GM19025 (cell line): ENCODE measurements at regions not wholly inside any gene's neighbourhood (a gene's known extent, or its start where the extent isn't known, plus 50 kb on each side); places are given as distances from the start of the nearest gene placed in this dataset.

Experiments
- ATAC-seq: cut with Tn5 transposase; IDR thresholded peaks from one replicate; pipeline ENCODE4 v1.9.1; 2021; ENCODE audit warnings: mild to moderate bottlenecking, low read depth, moderate library complexity; ENCODE audit not compliant: unreplicated experiment

DNA sequence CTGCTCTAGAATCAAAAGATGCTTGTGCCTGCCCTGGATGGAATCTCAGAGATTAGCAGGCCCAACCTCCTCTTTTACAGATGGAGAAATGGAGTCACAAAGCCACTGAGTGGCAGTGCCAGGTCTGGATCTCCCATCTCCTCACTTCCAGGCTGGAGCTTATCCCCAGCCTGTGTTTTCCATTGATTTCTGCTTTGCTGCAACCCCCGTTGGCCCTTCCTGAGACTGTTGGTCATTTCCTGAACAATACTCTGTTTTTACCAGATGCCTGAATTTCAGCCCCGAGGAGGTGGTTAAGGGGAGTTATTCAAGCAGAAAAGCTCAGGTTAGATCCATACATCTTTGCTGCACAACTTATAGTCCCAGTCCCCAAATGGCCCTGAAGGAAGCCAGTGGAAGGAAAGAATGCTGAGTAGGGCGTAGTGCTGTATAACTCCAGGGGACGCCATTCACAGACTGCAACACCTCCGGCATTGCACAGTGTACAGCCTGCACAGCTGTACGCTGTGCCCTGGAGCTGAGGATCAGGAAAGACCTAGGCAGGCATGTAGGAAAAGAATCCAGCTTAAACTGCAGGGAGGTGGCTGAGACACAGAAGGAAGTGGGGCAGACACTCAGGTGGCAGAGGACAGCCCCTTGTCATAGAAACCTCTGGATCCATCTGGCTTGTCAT lies 77.5 kb downstream of the RPLP1 start:
- no peak for ATAC-seq

DNA sequence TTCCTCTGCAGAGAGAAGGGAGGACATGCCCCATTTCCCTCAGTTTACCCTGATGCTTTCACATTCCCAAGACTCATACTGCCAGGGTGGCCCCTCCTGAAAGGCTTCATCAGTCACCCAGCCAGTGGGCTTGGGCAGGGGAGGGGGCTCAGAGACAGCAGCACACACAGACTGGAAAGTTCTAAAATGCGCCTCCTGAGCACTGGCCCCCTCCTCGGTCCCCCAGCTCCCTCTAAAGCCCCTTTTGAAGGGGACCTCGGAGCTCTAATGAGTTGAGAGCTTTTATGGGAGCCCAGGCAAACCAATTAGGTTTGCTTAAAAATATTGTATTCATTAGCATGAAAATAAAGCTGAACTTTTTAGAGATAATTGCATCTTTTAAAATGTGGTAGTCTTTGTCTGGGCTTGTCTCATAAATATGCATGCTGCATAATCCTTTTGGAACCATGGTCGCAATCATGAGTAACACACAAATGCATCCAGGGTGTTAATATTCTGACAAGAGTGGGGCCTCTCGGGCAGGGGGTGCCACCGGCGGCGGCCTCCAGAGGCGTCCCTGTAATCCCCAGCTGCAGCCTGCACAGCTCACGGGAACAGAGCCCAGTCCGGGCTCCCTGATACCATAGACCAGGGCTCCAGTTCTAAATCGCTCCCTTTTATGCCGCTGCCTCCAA lies 78.5 kb downstream of the RPLP1 start:
- no peak for ATAC-seq

DNA sequence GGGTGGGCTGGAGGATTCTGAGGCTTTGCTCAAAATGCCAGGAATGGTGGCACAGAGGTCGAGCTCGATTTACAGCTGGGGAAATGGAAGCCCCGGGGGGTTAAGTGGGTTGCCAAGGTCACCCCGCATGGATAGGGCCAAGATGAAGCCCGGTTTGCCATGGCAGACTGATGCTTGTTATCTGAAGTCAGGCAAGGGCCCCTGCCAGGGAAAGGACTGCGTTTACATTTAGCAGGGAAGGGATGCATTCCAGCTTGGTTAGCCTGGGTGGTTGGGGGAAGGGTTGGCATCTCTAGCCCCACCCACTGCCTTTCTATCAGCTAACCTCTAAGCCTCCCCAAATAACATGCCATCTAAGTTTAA lies 79.0 kb downstream of the RPLP1 start:
- no peak for ATAC-seq

DNA sequence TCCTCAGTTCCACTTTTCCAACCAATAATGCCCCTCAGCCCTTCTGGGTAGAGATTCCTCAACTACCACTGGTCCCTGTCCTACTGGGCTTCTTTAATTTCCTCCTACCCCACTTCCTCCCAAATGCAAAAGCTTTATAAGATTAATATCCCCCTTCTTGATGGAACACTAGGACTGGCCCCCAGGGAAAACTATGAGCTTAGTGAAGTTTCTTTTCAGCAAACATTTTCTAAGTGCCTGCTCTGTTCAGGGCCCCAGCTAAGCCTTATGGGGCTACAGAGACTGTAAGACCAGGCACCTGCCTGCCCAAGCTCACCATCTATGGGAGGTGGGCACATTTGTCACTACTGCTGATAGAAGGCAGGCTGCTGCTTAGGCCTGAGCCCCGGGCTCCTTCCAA lies 79.4 kb downstream of the RPLP1 start:
- ATAC-seq = no peak

DNA sequence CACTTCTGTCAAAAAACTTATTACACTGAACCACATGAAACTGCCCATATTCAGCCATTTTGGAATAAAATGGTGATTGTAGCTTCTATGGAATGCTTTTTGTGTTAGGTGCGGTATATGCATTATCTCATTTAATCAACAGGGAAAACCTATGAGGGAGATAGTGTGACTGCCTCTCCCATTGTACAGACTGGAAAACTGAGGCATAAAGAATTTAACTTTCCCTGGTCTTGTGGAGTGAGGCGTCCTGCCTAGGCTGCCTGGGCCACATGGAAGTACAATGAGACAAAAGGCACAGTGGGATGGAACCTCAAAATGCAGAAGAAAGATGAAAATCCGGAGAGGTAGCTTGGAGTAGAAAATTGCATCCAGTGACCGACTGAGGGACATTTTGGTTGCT lies 80.2 kb downstream of the RPLP1 start:
- no peak for ATAC-seq

DNA sequence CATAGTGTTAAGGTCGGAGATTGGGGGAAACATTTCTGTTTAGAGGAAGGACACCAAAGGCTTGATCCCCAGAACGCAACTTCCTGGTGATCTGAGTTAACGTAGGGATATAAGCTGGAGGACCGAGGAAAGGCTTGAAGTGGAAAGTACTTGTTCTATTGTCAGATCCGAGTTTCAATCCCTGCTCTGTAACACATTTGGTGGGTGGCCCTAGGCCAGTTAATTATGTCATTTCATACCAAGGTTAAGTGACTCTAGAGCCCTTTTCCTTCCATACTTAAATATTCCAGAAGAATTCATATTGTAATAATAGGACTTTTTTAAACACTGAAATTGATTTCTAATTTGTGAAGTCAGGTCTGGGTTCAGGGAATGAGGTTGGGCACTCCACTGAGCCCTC lies 80.9 kb downstream of the RPLP1 start:
- ATAC-seq = no peak

DNA sequence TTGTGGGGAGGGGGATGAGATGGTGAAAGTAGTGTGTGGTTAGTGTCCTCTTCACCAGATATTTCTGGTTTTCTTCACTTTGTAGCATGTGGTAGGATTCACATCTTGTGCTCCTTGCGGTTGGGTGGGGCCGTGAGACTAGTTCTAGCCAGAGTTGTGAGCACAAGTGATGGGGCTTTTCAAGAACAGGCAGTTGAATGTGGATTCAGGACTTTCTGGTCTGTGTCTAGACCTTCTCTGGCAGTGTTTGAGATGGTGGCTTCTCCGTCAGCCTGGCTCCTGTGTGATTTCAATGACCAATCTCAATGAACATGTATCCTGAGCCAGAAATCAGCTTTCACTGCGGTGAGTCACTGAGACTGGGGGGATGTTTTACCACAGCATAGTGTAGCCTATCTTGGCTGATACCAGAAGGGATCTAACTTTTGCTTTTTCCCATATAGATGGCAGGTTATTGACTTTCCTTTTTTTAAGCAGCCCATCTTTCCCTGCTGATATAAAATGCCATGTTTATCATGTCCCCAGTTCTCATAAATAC lies 82.6 kb downstream of the RPLP1 start:
- ATAC-seq = no peak

DNA sequence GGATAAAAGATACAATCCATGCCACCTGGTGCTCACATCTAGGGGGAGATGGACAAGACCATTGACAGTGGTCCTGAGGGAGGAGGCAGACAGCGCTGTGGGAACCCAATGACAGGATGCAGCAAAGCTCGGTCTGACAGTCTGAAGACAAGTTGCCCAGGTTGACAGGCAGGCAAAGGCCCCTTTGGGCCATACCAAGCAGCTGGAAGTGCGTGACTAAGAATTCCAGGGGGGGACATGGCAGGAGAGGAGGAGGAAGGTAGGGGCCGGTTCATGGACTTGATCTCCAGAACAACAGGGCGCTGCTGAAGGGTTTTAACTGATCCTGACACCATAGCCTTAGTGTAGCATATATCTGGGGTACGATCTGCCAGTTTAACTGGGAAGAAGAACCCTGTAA lies 83.4 kb downstream of the RPLP1 start:
- ATAC-seq = no peak

DNA sequence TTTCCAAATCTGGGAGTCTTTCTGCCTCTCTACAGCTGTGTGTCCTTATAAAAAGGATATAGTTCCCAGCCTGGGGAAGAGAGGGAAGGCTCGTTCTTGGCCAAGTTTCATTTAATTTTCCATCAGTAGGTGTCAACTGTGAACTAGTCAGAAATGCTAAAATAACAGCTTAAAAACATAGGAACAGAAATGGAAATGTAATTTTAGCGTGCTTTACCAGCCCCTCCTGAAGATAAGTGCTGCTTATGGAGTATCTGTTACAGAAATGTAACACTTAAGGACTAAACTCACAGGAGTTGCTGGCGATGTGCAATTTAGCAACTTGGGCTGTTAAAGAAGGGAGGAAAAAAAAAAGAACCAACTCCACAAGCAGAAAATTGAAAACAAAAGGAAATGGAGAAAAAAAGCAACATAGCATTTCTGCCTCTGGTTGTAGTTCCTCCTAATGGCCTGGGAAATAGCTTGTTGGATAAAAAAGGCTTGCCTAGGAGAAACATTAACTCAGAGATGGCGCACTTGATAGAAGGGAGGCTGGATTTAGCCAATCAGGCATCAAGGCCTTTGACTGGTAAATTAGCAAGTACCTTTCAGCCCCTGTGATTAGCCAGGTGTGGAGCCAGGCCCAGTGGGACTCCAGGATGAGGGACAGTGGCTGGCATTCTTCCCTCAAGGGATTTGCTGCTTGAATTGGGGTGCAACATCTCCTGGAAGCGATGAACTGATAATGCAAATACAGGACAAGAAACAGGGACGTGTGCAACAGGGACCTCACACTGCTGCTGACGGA lies 84.3 kb downstream of the RPLP1 start:
- no peak for ATAC-seq

DNA sequence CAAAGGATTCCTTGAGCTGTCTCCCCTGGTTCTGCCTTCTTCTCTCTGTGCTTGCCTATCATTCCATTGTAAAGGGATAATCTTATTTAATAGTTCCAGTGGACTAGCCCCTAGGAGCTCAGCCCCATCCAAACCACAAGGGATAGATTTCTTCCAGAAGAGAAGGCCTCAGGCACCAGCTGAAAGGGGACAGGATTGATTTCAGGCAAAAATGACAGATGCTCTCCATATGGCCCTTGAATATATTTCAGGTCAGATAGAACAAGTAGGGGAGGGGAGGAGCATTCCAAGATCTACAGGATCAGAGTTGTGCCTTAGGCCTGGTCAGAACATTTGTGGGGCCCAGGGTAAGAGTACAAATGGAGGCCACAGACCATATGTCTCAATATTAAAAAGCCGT lies 85.3 kb downstream of the RPLP1 start:
- ATAC-seq = no peak

DNA sequence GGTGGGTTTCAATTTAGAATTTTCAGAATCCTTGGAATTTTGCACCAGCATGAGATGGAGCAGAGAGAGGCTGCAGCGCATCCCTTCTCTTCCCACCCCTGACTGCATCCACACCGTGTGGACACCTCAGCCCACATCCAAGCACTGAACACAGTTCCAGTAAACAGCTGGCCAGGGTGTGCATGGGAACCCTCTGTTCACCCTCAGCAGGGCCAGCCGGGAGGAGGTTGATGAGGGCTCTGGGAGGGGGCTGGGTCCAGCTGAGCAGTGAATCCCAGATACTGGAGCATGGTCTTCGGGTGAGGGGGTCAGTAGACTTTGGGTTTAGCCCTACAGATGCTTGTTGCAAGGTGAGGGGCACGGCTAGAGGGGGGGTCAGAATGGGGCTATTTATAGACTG lies 85.8 kb downstream of the RPLP1 start:
- ATAC-seq = no peak

DNA sequence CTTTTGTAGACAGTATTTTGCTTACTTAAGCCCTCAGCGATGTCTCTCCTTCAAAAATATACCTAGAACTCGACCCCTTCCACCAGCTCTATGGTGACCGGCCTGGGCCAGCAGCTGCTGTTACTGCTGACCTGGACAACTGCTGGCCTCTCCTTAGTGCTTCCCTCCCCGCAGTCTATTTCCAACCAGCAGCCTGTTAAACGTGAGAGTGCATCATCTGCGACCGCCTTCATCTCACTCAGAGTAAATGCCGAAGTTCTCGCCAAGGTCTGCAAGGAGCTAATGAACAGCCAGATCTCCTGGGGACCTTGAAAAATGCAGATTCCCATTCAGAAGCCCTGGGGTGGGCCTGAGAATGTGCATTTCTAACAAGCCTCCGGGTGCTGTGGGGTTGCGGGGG lies 86.7 kb downstream of the RPLP1 start:
- no peak for ATAC-seq

DNA sequence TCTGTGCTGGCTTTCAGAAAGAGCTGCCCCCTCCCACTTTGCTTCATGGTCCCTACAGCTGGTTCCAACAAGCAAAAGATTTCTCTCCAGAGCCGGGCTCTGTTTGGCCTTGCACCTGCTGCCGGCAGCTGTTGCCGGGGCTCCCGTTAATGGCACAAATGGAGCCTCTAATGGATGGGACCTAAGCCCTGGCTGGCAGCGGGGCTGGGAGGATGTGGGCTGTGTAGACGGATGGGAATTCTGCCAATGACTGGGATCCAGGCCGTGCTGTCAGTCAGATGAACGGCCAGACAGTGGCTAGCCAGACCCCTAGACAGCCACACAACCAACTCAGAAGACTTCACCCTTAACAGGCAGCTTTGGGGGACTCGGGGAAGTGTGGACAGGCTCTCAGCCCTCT lies 88.0 kb downstream of the RPLP1 start:
- no peak for ATAC-seq

DNA sequence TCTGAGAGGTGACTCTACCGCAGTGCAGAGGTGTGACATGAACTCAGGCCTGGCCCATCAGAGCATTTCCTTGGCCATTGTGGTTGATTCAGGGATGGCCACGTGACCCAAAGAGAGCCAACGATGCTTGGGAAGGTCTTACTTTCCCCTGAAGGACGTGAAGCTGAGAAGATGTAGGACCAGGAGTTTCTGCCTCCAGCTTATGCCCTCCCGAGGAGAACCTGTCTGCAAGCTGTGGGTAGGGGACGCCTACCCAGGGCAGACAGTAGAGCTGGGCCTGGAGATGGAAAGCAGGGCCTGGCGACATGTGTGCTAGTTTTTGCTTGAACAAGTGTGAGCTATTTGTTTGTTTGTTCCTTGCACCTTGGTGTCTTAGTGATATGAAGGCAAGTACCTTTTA lies 89.4 kb downstream of the RPLP1 start:
- ATAC-seq = no peak

DNA sequence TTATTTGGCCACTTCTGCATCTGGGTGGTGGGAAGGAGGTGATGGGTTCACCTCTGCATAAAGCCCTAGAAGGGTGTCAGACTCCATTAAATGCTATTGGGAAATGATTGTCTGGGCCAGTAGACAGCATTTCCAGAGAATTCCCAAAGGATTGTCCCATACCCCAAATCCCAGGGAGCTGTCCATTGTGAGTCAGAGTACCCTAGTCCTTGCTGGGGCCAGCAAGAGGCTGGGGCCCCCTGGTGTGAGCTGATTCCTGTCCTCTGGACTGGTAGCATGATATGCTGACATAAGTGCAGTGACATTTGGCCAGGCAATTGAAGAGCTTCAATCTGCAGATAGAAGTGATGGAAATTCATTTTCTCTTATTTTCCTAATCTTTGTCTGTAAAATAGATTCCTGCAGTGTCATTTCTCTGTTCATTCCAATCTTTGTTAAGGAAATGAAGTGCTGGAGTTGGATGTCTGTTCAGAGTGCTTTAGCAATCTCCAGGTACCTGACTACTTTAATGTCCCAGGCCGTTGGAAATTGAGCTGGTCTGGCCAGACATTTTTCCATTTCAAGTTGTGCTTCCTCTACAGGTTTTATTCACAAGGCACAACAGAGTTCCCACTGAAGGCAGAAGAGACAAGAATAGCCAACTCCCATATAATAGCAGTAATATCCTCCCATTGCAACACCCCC lies 91.2 kb downstream of the RPLP1 start:
- ATAC-seq = no peak

DNA sequence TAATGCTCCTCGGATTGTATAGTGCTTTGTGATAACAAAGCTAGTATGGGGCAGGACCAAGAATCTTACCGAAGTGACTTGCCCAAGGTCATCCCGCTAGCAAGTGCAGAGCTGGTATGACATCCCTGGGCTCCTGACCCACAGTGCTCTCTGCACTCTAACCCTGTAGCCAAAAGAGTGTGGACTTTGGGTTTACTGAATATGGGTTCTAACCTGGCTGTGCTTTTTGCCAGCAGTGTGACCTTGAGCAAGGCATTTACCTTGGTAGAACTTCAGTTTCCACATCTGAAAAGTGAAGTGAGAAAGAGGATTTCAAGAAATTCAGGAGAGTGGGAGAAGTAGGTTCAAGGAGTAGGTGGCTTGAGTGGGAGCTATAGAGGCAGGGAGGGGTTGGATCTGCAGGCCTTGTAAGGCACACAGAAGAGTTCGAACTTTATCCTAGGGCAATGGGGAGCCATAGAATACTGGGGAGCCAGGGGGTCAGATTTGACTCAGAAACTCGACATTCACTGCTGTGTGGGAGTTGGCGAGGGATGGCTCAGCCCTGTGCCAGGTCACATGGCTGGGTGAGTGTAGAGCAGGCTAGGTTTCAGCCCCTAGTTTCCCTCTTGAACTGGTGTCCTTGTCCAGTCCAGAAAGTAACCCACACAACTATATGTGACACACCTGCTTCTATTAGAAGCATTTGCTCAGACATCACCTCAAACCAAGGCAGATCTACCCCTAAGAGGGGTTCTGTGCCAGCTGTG lies 91.9 kb downstream of the RPLP1 start:
- no peak for ATAC-seq

DNA sequence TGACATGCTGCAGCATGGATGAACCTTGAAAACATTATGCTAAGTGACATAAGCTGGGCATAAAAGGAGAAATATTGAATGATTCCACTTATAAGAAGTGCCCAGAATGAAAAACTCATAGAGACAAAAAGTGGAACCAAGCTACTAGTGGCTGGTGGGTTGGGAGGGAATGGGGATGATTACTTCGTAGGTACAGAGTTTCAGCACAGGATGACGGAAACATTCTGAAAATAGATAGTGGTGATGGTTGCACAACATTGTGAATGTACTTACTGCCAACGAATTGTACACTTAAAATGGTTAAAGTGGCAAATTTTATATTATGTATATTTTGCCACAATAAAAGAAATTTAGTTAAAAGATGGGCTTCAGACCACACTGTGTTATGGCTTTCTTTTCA lies 93.6 kb downstream of the RPLP1 start:
- no peak for ATAC-seq

DNA sequence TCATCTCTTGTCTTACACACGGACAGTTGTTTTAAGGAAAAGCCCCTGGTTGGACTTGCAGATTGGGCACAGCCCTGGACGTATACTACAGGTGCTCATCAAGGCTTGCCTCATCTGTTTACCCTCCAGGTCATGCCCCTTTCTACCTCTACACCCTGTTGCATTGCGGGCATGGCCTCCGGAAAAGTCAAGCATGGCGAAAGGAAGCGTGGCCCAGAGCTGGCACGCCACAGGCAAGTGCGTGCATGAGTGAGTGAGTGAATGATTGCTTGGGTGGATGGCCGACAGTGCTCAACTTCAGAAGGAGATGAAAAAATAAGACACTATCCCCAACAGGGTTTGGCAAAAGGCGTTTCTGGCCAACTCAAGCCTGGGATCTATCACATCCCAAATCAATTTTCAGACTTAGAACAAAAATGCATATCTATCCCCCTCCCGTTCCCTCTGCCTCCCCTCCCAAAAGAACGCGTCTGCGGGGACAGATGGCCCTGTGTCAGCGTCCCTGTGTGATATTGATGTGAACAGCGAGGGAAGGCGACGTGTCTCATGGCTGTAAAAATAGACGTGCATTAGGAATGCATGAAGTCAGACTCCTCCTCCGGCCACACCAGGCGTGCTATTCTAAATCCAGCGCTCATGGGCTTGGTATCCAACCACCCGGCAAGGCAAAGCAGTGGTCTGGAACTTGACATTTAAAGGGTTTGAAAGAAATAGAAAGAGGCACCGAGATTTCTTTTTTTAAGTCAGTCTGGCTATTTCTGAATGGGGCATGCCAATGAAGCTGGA lies 96.0 kb downstream of the RPLP1 start:
- ATAC-seq = no peak

DNA sequence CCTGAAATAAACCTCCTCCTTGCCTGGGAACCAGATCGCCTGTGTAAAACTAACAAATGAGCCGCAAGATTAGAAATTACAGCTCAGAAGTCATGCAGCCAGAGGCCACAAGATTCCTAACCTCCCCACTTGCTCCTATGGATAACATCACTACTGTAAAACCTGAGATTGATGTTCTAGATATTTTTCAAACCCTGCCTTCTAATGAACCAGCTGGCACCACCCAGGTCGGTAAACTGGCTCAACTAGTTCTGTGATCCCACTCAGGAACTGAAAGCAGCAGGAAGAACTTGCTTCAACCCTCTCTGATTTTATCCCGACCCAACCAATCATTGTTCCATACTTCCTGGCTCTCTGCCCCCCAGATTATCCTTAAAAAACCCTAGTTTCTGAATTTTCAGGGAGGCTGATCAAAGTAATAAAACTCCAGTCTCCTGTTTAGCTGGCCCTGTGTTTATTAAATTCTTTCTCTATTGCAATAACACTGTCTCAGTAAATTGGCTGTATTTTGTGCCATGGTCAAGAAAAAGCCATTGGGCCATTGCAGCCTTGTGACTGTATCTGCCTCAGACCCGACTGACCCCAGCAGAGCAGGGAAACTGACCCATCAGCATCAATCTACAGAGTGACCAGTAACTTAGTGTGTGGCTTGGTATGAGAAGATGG lies 98.9 kb downstream of the RPLP1 start:
- ATAC-seq = no peak
